Breast epithelium (tissue), 3 donors: ENCODE measurements at regions not wholly inside any gene's neighbourhood (a gene's known extent, or its start where the extent isn't known, plus 50 kb on each side); places are given as distances from the start of the nearest gene placed in this dataset.

Experiments
- POLR2A ChIP-seq: fragments of 450-650 bp; IDR thresholded peaks from one replicate; pipeline ENCODE4 v1.6.1; 2016; ENCODE audit warnings: antibody characterized with exemption, mild to moderate bottlenecking, moderate library complexity
- POLR2AphosphoS5 ChIP-seq, 3 donors: sonication (generic); formaldehyde crosslinking; IDR thresholded peaks; one replicate each; pipeline ENCODE4 v1.6.1; 2017; ENCODE audit warnings: antibody characterized with exemption in 3 of 3
- TF ChIP-seq, protein P1 (sequence below), 3 donors: fragments of 450-650 bp; IDR thresholded peaks; one replicate each; pipeline ENCODE4 v1.5.1; 2016 to 2017; ENCODE audit warnings: antibody characterized with exemption in 3 of 3, mild to moderate bottlenecking in 3 of 3, moderate library complexity in 3 of 3

DNA sequence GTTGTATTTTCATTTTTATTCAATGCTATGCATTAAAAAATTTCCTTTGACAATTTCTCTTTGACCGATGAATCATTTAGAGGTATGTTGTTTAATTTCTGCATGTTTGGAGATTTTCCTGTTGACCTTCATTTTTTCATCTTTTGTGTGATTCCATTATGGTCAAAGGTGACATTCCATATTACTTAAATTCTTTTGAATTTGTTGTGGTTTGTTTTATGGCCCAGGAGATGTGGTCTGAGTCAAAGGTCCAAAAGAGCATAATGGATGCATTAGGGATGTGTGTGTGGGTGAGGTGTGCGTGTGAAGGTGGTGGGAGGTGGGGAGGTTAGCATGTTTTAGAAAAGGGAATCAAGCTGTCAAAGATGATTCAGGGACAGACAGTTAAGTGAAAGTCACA is 76.0 kb upstream of the GIMD1 start:
- no peak for TF ChIP-seq POLR2AphosphoS5 (IDR thresholded peaks at IDR 0.05)
- TF ChIP-seq, protein P1, sequence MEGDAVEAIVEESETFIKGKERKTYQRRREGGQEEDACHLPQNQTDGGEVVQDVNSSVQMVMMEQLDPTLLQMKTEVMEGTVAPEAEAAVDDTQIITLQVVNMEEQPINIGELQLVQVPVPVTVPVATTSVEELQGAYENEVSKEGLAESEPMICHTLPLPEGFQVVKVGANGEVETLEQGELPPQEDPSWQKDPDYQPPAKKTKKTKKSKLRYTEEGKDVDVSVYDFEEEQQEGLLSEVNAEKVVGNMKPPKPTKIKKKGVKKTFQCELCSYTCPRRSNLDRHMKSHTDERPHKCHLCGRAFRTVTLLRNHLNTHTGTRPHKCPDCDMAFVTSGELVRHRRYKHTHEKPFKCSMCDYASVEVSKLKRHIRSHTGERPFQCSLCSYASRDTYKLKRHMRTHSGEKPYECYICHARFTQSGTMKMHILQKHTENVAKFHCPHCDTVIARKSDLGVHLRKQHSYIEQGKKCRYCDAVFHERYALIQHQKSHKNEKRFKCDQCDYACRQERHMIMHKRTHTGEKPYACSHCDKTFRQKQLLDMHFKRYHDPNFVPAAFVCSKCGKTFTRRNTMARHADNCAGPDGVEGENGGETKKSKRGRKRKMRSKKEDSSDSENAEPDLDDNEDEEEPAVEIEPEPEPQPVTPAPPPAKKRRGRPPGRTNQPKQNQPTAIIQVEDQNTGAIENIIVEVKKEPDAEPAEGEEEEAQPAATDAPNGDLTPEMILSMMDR (IDR thresholded peaks at IDR 0.05): no peak
- no peak for TF ChIP-seq POLR2A
